Progenitor cell of endocrine pancreas (in vitro differentiated cells): ENCODE measurements at regions not wholly inside any gene's neighbourhood (a gene's known extent, or its start where the extent isn't known, plus 50 kb on each side); places are given as distances from the start of the nearest gene placed in this dataset.

Source experiments
- DNase-seq: peaks from one replicate; pipeline ENCODE4 v3.0.0; 2021; ENCODE audit warnings: low spot score; ENCODE audit not compliant: unreplicated experiment
- H3K27ac Mint-ChIP-seq: 2 replicates; pipeline ENCODE4 v1.8.0; 2021; ENCODE audit warnings: mild to moderate bottlenecking, moderate library complexity, mixed read lengths
- H3K27me3 Mint-ChIP-seq: 2 replicates; pipeline ENCODE4 v1.8.0; 2021; ENCODE audit warnings: mixed read lengths
- H3K36me3 Mint-ChIP-seq: 2 replicates; pipeline ENCODE4 v1.8.0; 2022; ENCODE audit warnings: mixed read lengths; ENCODE audit not compliant: insufficient read depth
- H3K4me1 Mint-ChIP-seq: 2 replicates; pipeline ENCODE4 v1.8.0; 2021; ENCODE audit warnings: low read depth, mixed read lengths
- H3K4me3 Mint-ChIP-seq: 2 replicates; pipeline ENCODE4 v1.8.0; 2021; ENCODE audit warnings: low read depth, mild to moderate bottlenecking, moderate library complexity, mixed read lengths
- H3K9me3 Mint-ChIP-seq: 2 replicates; pipeline ENCODE4 v1.8.0; 2021; ENCODE audit warnings: low read depth, mixed read lengths
- CTCF ChIP-seq: fragments of 200-600 bp; sonication (generic); IDR thresholded peaks from one replicate; pipeline ENCODE4 v1.5.0; 2021; ENCODE audit warnings: antibody characterized with exemption, mild to moderate bottlenecking; ENCODE audit not compliant: unreplicated experiment

GRCh38 chr13:86383561-86383960 lies 584.3 kb upstream of the SLITRK6 start:
- Mint-ChIP-seq H3K4me3 (no peak overlapping the region), H3K36me3 (no peaks in the 10 kb centered on the region), H3K9me3 (no peaks in the 10 kb centered on the region), H3K4me1 (no peaks in the 10 kb centered on the region), H3K27me3 (no peaks in the 10 kb centered on the region), H3K27ac (no peak overlapping the region)
- no peak for TF ChIP-seq CTCF
- DNase-seq = no peak

DNA sequence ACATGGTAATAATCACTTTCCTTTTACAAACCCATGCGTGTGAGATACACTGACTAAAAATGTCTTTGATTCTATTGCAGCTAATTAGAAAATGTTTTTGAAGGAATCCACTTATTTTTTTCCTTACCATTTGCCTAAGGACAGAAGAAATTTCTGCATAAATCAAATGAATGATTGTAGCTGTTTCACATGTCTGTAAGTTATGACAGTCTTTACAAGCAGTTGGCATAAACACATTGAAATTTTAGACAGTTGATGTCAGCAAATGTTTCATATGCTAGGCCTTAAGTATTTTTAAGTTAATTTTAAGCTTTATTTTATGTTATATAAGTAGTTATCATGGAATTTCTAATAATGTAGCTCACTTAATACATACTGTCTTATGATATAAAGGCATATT lies 598.4 kb upstream of the SLITRK6 start:
- no peaks in the 10 kb centered on the region for H3K4me1 Mint-ChIP-seq
- H3K4me3 Mint-ChIP-seq = no peak overlapping the region
- no peak for DNase-seq
- H3K36me3 Mint-ChIP-seq = no peaks in the 10 kb centered on the region
- no peaks in the 10 kb centered on the region for H3K9me3 Mint-ChIP-seq
- no peak for TF ChIP-seq CTCF
- H3K27me3 Mint-ChIP-seq = no peaks in the 10 kb centered on the region
- no peak overlapping the region for H3K27ac Mint-ChIP-seq

- no peaks in the 10 kb centered on the region for H3K9me3 Mint-ChIP-seq
- H3K27ac Mint-ChIP-seq = no peak overlapping the region
- no peaks in the 10 kb centered on the region for H3K36me3 Mint-ChIP-seq
- no peak for TF ChIP-seq CTCF
- H3K4me1 Mint-ChIP-seq = no peaks in the 10 kb centered on the region
- H3K27me3 Mint-ChIP-seq = no peaks in the 10 kb centered on the region
- no peak overlapping the region for H3K4me3 Mint-ChIP-seq
- no peak for DNase-seq
These were observed 600.4 kb upstream of the SLITRK6 start for GRCh38 chr13:86399572-86399971.

DNA sequence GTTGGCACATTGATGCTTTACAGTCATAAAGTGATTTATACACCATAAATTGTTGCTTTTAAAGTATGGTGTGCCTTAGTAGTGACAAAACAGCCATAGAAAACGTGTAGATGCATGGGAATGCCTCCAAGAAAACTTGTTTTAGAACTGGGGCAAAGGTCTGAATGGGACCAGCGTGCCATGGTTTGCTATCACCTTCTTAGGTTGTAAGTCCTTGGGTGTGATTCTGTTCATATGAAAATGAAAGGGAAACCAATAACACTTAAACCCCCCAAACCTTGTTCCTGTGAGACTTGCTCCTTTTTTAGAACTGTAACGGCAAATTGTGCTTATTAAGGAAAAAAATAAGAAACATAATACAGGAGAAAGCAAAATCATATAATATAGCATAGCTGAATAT lies 603.3 kb upstream of the SLITRK6 start:
- Mint-ChIP-seq H3K4me3 (no peak overlapping the region), H3K36me3 (no peaks in the 10 kb centered on the region)
- TF ChIP-seq CTCF = no peak

DNA sequence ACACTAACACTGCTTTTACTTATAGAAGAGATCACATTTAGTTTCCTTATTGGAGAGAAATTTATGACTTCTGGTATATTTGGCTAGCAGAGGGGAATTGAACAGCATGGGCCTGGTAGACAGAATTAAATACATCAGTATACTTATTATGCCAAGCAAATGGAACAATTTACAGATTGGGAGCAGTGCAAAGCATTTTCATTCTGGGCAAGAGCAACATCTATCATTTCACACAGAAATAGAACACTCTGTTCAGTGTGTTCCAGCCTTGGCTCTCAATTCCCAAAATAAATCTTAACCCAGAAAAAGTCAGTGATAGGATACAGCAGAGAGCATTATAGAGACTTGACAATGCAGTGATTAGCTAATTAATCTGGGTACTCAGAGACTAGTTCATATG lies 604.0 kb upstream of the SLITRK6 start:
- no peak for DNase-seq
- Mint-ChIP-seq H3K4me1 (no peaks in the 10 kb centered on the region), H3K36me3 (no peaks in the 10 kb centered on the region), H3K27me3 (no peaks in the 10 kb centered on the region), H3K4me3 (no peak overlapping the region), H3K27ac (no peak overlapping the region), H3K9me3 (no peaks in the 10 kb centered on the region)
- TF ChIP-seq CTCF = no peak

More for the DNA sequence above, 603.3 kb upstream of the SLITRK6 start:
- DNase-seq = no peak
- H3K27me3 Mint-ChIP-seq = no peaks in the 10 kb centered on the region
- no peak overlapping the region for H3K27ac Mint-ChIP-seq
- no peaks in the 10 kb centered on the region for H3K4me1 Mint-ChIP-seq
- H3K9me3 Mint-ChIP-seq = no peaks in the 10 kb centered on the region
